ENCODE measurements at regions not wholly inside any gene's neighbourhood (a gene's known extent, or its start where the extent isn't known, plus 50 kb on each side); places are given as distances from the start of the nearest gene placed in this dataset.

DNA sequence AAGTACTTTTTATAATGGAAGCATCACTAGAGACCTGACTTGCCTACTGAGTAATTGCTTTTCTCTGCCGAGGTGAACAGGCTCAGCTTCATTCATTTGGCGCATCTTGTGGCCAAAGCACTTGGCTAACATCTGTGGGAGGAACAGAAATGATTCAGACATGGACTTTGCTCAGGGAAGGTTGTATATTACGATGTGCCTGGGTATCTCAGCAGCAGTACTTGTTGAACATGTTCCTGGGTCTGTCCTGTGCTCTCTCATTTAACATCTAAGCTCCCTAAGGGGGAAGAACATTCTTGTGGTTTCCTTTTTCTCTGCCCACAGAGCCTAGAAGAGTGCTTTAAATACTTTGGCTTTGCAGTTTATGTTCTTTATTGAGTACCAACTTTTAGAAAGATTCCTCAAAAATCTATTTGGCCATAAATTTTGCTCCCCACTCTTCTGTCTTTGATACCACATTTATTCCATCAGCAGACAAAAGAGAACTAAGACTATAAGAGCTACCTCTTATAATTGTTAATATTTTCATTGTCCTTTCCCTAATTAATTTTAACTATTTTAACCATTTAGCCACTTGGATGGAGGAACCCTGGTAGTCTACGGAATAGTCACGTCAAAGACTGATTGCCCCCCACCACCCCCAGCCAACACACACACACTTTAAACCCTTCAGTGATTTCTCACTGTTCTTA, 101.2 kb upstream of the EGLN3 start (continued):
- TF ChIP-seq, protein P1, sequence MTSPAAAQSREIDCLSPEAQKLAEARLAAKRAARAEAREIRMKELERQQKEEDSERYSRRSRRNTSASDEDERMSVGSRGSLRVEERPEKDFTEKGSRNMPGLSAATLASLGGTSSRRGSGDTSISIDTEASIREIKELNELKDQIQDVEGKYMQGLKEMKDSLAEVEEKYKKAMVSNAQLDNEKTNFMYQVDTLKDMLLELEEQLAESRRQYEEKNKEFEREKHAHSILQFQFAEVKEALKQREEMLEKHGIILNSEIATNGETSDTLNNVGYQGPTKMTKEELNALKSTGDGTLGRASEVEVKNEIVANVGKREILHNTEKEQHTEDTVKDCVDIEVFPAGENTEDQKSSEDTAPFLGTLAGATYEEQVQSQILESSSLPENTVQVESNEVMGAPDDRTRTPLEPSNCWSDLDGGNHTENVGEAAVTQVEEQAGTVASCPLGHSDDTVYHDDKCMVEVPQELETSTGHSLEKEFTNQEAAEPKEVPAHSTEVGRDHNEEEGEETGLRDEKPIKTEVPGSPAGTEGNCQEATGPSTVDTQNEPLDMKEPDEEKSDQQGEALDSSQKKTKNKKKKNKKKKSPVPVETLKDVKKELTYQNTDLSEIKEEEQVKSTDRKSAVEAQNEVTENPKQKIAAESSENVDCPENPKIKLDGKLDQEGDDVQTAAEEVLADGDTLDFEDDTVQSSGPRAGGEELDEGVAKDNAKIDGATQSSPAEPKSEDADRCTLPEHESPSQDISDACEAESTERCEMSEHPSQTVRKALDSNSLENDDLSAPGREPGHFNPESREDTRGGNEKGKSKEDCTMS (CRISPR knock-in tag; conservative IDR thresholded peaks at IDR 0.05): no peak
- no peak for TF ChIP-seq ARHGAP35 (CRISPR knock-in tag; IDR thresholded peaks at IDR 0.05; ENCODE audit: borderline replicate concordance)
- TF ChIP-seq, protein P2, sequence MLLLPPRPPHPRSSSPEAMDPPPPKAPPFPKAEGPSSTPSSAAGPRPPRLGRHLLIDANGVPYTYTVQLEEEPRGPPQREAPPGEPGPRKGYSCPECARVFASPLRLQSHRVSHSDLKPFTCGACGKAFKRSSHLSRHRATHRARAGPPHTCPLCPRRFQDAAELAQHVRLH (CRISPR knock-in tag; IDR thresholded peaks at IDR 0.05; ENCODE audit: borderline replicate concordance, low read depth): peak; percentile 8; the same call in 1 of the 2 replicates
- TF ChIP-seq TAF15 (IDR thresholded peaks at IDR 0.05; ENCODE audit: low read depth, low read length, poor library complexity, severe bottlenecking): no peak
- TF ChIP-seq KDM1A (CRISPR knock-in tag; IDR thresholded peaks at IDR 0.05): peak; percentile 86; the same call in 1 of the 2 replicates
- TF ChIP-seq PRMT3 (CRISPR knock-in tag; IDR thresholded peaks at IDR 0.05; ENCODE audit: borderline replicate concordance, low read depth): no peak
- TF ChIP-seq, protein P3, sequence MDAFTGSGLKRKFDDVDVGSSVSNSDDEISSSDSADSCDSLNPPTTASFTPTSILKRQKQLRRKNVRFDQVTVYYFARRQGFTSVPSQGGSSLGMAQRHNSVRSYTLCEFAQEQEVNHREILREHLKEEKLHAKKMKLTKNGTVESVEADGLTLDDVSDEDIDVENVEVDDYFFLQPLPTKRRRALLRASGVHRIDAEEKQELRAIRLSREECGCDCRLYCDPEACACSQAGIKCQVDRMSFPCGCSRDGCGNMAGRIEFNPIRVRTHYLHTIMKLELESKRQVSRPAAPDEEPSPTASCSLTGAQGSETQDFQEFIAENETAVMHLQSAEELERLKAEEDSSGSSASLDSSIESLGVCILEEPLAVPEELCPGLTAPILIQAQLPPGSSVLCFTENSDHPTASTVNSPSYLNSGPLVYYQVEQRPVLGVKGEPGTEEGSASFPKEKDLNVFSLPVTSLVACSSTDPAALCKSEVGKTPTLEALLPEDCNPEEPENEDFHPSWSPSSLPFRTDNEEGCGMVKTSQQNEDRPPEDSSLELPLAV (CRISPR knock-in tag; conservative IDR thresholded peaks at IDR 0.05; ENCODE audit: low read depth): no peak
- no peak for TF ChIP-seq KLF12 (CRISPR knock-in tag; IDR thresholded peaks at IDR 0.05; ENCODE audit: borderline replicate concordance)
- TF ChIP-seq ZNF558 (CRISPR knock-in tag; IDR thresholded peaks at IDR 0.05; ENCODE audit: borderline replicate concordance): no peak
- no peak for TF ChIP-seq ZNF850 (CRISPR knock-in tag; conservative IDR thresholded peaks at IDR 0.05)
- TF ChIP-seq, protein P4, sequence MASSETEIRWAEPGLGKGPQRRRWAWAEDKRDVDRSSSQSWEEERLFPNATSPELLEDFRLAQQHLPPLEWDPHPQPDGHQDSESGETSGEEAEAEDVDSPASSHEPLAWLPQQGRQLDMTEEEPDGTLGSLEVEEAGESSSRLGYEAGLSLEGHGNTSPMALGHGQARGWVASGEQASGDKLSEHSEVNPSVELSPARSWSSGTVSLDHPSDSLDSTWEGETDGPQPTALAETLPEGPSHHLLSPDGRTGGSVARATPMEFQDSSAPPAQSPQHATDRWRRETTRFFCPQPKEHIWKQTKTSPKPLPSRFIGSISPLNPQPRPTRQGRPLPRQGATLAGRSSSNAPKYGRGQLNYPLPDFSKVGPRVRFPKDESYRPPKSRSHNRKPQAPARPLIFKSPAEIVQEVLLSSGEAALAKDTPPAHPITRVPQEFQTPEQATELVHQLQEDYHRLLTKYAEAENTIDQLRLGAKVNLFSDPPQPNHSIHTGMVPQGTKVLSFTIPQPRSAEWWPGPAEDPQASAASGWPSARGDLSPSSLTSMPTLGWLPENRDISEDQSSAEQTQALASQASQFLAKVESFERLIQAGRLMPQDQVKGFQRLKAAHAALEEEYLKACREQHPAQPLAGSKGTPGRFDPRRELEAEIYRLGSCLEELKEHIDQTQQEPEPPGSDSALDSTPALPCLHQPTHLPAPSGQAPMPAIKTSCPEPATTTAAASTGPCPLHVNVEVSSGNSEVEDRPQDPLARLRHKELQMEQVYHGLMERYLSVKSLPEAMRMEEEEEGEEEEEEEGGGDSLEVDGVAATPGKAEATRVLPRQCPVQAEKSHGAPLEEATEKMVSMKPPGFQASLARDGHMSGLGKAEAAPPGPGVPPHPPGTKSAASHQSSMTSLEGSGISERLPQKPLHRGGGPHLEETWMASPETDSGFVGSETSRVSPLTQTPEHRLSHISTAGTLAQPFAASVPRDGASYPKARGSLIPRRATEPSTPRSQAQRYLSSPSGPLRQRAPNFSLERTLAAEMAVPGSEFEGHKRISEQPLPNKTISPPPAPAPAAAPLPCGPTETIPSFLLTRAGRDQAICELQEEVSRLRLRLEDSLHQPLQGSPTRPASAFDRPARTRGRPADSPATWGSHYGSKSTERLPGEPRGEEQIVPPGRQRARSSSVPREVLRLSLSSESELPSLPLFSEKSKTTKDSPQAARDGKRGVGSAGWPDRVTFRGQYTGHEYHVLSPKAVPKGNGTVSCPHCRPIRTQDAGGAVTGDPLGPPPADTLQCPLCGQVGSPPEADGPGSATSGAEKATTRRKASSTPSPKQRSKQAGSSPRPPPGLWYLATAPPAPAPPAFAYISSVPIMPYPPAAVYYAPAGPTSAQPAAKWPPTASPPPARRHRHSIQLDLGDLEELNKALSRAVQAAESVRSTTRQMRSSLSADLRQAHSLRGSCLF (CRISPR knock-in tag; IDR thresholded peaks at IDR 0.05; ENCODE audit: borderline replicate concordance): no peak
- no peak for TF ChIP-seq ZNF709 (CRISPR knock-in tag; IDR thresholded peaks at IDR 0.05)
- TF ChIP-seq ZNF670 (CRISPR knock-in tag; IDR thresholded peaks at IDR 0.05; ENCODE audit: borderline replicate concordance): no peak; the same call in 1 of the 2 replicates
- TF ChIP-seq HNF4A (CRISPR knock-in tag; IDR thresholded peaks at IDR 0.05): peak; percentile 91
- TF ChIP-seq THYN1 (CRISPR knock-in tag; IDR thresholded peaks at IDR 0.05; ENCODE audit: borderline replicate concordance, low read depth): no peak
- TF ChIP-seq ZBTB38 (CRISPR knock-in tag; IDR thresholded peaks at IDR 0.05): no peak
- TF ChIP-seq, protein P5, sequence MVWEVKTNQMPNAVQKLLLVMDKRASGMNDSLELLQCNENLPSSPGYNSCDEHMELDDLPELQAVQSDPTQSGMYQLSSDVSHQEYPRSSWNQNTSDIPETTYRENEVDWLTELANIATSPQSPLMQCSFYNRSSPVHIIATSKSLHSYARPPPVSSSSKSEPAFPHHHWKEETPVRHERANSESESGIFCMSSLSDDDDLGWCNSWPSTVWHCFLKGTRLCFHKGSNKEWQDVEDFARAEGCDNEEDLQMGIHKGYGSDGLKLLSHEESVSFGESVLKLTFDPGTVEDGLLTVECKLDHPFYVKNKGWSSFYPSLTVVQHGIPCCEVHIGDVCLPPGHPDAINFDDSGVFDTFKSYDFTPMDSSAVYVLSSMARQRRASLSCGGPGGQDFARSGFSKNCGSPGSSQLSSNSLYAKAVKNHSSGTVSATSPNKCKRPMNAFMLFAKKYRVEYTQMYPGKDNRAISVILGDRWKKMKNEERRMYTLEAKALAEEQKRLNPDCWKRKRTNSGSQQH (CRISPR knock-in tag; IDR thresholded peaks at IDR 0.05; ENCODE audit: low read depth): peak; percentile 89
- no peak for TF ChIP-seq ZNF747 (CRISPR knock-in tag; IDR thresholded peaks at IDR 0.05; ENCODE audit: borderline replicate concordance)

Data from HepG2 (cell line).